GM12878 (cell line): ENCODE measurements at regions not wholly inside any gene's neighbourhood (a gene's known extent, or its start where the extent isn't known, plus 50 kb on each side); places are given as distances from the start of the nearest gene placed in this dataset.

ENCODE experiments used
- ATAC-seq: fragments of 200-7000 bp; cut with Tn5 transposase; 3 replicates; pipeline ENCODE4 v1.9.1; 2020; ENCODE audit warnings: mild to moderate bottlenecking, moderate library complexity
- BruUV-seq: library from RNA; stranded (reverse); fragments of 400-500 nt; replicated peaks from 2 replicates; lab custom pipeline; 2021; lab: Mats Ljungman, UMichigan
- CTCF ChIA-PET: fragments of 300-600 bp; sonication (Branson Sonifier 250); formaldehyde crosslinking; extraction: SDS; loops from one replicate; lab custom pipeline; 2021; ENCODE audit warnings: inconsistent platforms; lab: Yijun Ruan, JAX
- POLR2A ChIA-PET: fragments of 350-600 bp; formaldehyde crosslinking; extraction: SDS; loops from one replicate; lab custom pipeline; 2021; ENCODE audit warnings: inconsistent platforms; lab: Charles Lee
- RAD21 ChIA-PET: fragments of 300-600 bp; sonication (Branson Sonifier 250); formaldehyde crosslinking; loops from one replicate; lab custom pipeline; 2023; ENCODE audit warnings: antibody characterized with exemption; ENCODE audit not compliant: unreplicated experiment; lab: Charles Lee
- SMC1A ChIA-PET: fragments of 300-600 bp; sonication (Branson Sonifier 250); formaldehyde crosslinking; loops from one replicate; lab custom pipeline; 2023; ENCODE audit not compliant: unreplicated experiment, uncharacterized antibody; lab: Charles Lee
- DNase-seq: peaks from one replicate; pipeline ENCODE4 v3.0.0-alpha.2; 2011; ENCODE audit warnings: low read depth, low spot score
- FAIRE-seq: peaks from 3 replicates; lab custom pipeline; 2011; peaks lifted over from hg19 to GRCh38; lab: Jason Lieb, UNC
- H2AFZ ChIP-seq: 2 replicates; pipeline ENCODE4 v1.6.0; 2011; ENCODE audit warnings: low read depth, low read length, control low read depth; ENCODE audit not compliant: control insufficient read depth
- H3K27ac ChIP-seq: 2 replicates; pipeline ENCODE4 v1.5.1; 2011; ENCODE audit warnings: control low read depth; ENCODE audit not compliant: control insufficient read depth, insufficient read depth
- H3K27me3 ChIP-seq, 2 experiments: replicated peaks in 1 of 2; 2 replicates each; pipeline versions ENCODE4 v1.6.0 to v1.6.1; 2011; ENCODE audit warnings: low read length in 1 of 2; ENCODE audit not compliant: control insufficient read depth in 2 of 2, insufficient read depth in 2 of 2
- H3K36me3 ChIP-seq, 2 experiments: 2 replicates each; pipeline ENCODE4 v1.5.1; 2011; ENCODE audit warnings: low read length in 1 of 2; ENCODE audit not compliant: control insufficient read depth in 2 of 2, insufficient read depth in 2 of 2
- H3K4me1 ChIP-seq: 2 replicates; pipeline ENCODE4 v1.6.1; 2011; ENCODE audit warnings: mild to moderate bottlenecking, low read length, moderate library complexity, mixed read lengths; ENCODE audit not compliant: control insufficient read depth, insufficient read depth
- H3K4me2 ChIP-seq: 2 replicates; pipeline ENCODE4 v1.6.0; 2011; ENCODE audit warnings: control low read depth; ENCODE audit not compliant: control insufficient read depth, insufficient read depth
- H3K4me3 ChIP-seq: fragments of 200-600 bp; sonication (generic); 2 replicates; pipeline ENCODE4 v1.5.1; 2016
- H3K79me2 ChIP-seq: 2 replicates; pipeline ENCODE4 v1.6.0; 2011; ENCODE audit warnings: low read length; ENCODE audit not compliant: control insufficient read depth, insufficient read depth
- H3K9ac ChIP-seq: 2 replicates; pipeline ENCODE4 v1.8.0; 2011; ENCODE audit warnings: low read length, control low read depth, mixed read lengths; ENCODE audit not compliant: control insufficient read depth, insufficient read depth
- H3K9me3 ChIP-seq: replicated peaks from 3 replicates; pipeline ENCODE4 v1.5.1; 2011; ENCODE audit warnings: mild to moderate bottlenecking, low read length; ENCODE audit not compliant: control insufficient read depth, insufficient read depth
- H4K20me1 ChIP-seq: 2 replicates; pipeline ENCODE4 v1.6.0; 2011; ENCODE audit not compliant: control insufficient read depth, insufficient read depth
- NFIC ChIP-seq: IDR thresholded peaks from 2 replicates; pipeline ENCODE4 v1.6.1; 2012; ENCODE audit warnings: low read depth, mild to moderate bottlenecking, inconsistent platforms, low read length, moderate library complexity
- TAF1 ChIP-seq: IDR thresholded peaks from 2 replicates; pipeline ENCODE4 v1.6.1; 2011; ENCODE audit warnings: mild to moderate bottlenecking, low read depth, low read length, borderline replicate concordance
- ZBED1 ChIP-seq: IDR thresholded peaks from 2 replicates; pipeline ENCODE4 v1.6.1; 2016; ENCODE audit warnings: borderline replicate concordance
- WGBS: methylation state at CpG from one replicate; pipeline ENCODE4 v1.1.6; 2016; ENCODE audit warnings: low lambda C conversion rate; ENCODE audit not compliant: insufficient replicate concordance, insufficient coverage; ENCODE audit errors: missing lambda C conversion rate; 5-methylcytosine and 5-hydroxymethylcytosine counted together
- in situ Hi-C: fragments of 300-500 bp; cut with MboI; formaldehyde crosslinking; loops from 9 replicates; pipeline ENCODE4 v1.14.3; 2018; ENCODE audit warnings: mixed read lengths
- intact Hi-C: fragments of 100-400 bp; cut with micrococcal nuclease; formaldehyde crosslinking; loops from one replicate; pipeline ENCODE4 v1.14.2; 2022; ENCODE audit not compliant: unreplicated experiment

DNA sequence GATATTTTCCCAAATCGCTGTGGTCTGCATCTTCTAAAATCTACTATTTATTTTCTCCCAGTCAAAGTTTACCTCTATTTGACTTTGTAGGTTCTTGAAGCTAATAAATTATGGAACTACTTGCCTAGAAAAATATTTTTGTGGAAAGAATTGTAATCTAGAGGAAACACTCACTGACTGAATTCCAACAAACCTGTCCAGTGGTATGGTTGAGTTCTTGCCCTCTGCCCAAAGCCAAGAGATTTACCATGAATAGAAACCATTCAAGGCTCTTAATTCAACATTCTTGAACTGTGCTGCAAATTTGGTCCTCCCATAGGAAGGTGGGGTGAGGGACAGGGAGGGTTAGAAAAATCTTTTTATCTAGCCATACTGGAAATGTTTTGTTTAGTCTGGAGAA lies 233.9 kb upstream of the MAP3K1 start:
- Histone ChIP-seq H4K20me1 (no peaks in the 10 kb centered on the region), H3K9ac (no peak overlapping the region)
- POLR2A ChIA-PET: no interaction called here
- TF ChIP-seq TAF1: no peak
- TF ChIP-seq, all 136 proteins: peak for 0
- Histone ChIP-seq H3K4me3 (no peak overlapping the region), H3K27ac (no peak overlapping the region), H3K27me3 (no peaks in the 10 kb centered on the region; a peak in 1 of 4 replicates), H3K9me3 (no peaks in the 10 kb centered on the region; the same call in 2 of the 3 replicates), H2AFZ (no peak overlapping the region), H3K4me2 (no peak overlapping the region), H3K36me3 (no peaks in the 10 kb centered on the region), H3K79me2 (no peaks in the 10 kb centered on the region), H3K4me1 (no peaks in the 10 kb centered on the region; the same call in 1 of the 2 replicates)
- WGBS: 94% methylated on average over 1 of the region's 1 CpG
- no peak for DNase-seq
- intact Hi-C loops (no loop called here), in situ Hi-C loops (no loop called here)
- no TSS peak for BruUV-seq
- no peak for FAIRE-seq
- RAD21 ChIA-PET: no interaction called here
- SMC1A ChIA-PET: no interaction called here
- CTCF ChIA-PET: no interaction called here
- ATAC-seq: no peak

DNA sequence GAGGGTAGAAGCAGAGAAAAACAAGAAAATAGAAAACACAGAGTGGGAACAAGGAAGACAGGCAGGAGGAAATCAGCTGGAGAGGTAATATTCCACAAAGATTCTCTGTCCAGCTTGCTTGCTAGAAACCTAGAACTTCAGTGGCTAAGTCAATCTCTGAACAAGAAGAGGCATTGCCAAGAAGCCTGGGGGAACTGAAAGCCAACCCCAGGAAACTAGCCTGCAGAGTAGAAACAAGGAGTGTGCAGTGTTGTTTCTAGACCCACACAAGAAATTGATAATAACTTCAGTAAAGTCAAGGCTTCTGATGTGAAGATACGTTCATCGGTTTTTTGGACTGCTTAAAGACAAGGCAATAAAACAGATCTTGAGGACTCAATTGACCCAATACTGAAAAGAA lies 234.5 kb upstream of the MAP3K1 start:
- H3K27ac ChIP-seq: no peak overlapping the region
- no peak overlapping the region for H3K9ac ChIP-seq
- POLR2A ChIA-PET: interaction anchor here (0.5 kb wide), 1 partner anchor 166 kb away, joined by 3 read pairs; no protein-coding TSS in a partner anchor
- intact Hi-C loops (no loop called here), in situ Hi-C loops (no loop called here)
- no peak overlapping the region for H2AFZ ChIP-seq
- SMC1A ChIA-PET: interaction anchor here (0.7 to 1.4 kb wide), 2 partner anchors 8 to 253 kb away, joined by 3 to 4 read pairs; no protein-coding TSS in a partner anchor
- FAIRE-seq (no peak), DNase-seq (no peak), ATAC-seq (0 out of 3 replicates have a peak, but pooled peaks have one; percentile 33)
- no peaks in the 10 kb centered on the region for H3K36me3 ChIP-seq
- no peaks in the 10 kb centered on the region for H3K79me2 ChIP-seq
- CTCF ChIA-PET: no interaction called here
- H3K27me3 ChIP-seq: no peaks in the 10 kb centered on the region; a peak in 1 of 4 replicates
- 28% methylated on average over 2 of the region's 2 CpGs for WGBS
- no peaks in the 10 kb centered on the region; the same call in 2 of the 3 replicates for H3K9me3 ChIP-seq
- no peaks in the 10 kb centered on the region; the same call in 1 of the 2 replicates for H3K4me1 ChIP-seq
- no peak for TF ChIP-seq ZBED1
- no peak for TF ChIP-seq NFIC
- TF ChIP-seq, all 136 proteins: peak for 0
- no TSS peak for BruUV-seq
- RAD21 ChIA-PET: no interaction called here
- Histone ChIP-seq H4K20me1 (no peaks in the 10 kb centered on the region), H3K4me2 (no peak overlapping the region), H3K4me3 (no peak overlapping the region)
